Epithelial cell of esophagus (primary cell): ENCODE measurements at regions not wholly inside any gene's neighbourhood (a gene's known extent, or its start where the extent isn't known, plus 50 kb on each side); places are given as distances from the start of the nearest gene placed in this dataset.

ENCODE experiments used
- DNase-seq: peaks from one replicate; pipeline ENCODE4 v3.0.0; 2010; ENCODE audit warnings: low read depth
- H3K4me3 ChIP-seq: 2 replicates; pipeline ENCODE4 v1.5.1; 2011; ENCODE audit warnings: mild to moderate bottlenecking, low read length, control low read depth
- CTCF ChIP-seq: IDR thresholded peaks from 2 replicates; pipeline ENCODE4 v1.5.1; 2011; ENCODE audit warnings: low read depth, mild to moderate bottlenecking, low read length, control low read depth, inconsistent platforms; ENCODE audit not compliant: insufficient read depth; ENCODE audit errors: missing control alignments

- no peak for DNase-seq
- no peak for TF ChIP-seq CTCF
- H3K4me3 ChIP-seq, result no peak overlapping the region
Observed at GRCh38 chr4:124183926-124184325, 528.6 kb downstream of the ANKRD50 start.

- no peak for TF ChIP-seq CTCF
- H3K4me3 ChIP-seq, result no peak overlapping the region
- DNase-seq, result no peak
Observed at GRCh38 chr4:124184792-124185191, 527.7 kb downstream of the ANKRD50 start.

- H3K4me3 ChIP-seq, result no peak overlapping the region
- no peak for DNase-seq
- no peak for TF ChIP-seq CTCF
Observed at GRCh38 chr4:124188595-124188994, 523.9 kb downstream of the ANKRD50 start.

GRCh38 chr4:124189545-124189944 is 523.0 kb downstream of the ANKRD50 start:
- no peak for TF ChIP-seq CTCF
- DNase-seq, result no peak
- no peak overlapping the region for H3K4me3 ChIP-seq

GRCh38 chr4:124191329-124191728 is 521.2 kb downstream of the ANKRD50 start:
- H3K4me3 ChIP-seq, result no peak overlapping the region
- DNase-seq, result peak; percentile 51
- no peak for TF ChIP-seq CTCF

- no peak for DNase-seq
- no peak overlapping the region for H3K4me3 ChIP-seq
- no peak for TF ChIP-seq CTCF
Observed at GRCh38 chr4:124192544-124192943, 520.0 kb downstream of the ANKRD50 start.

- no peak overlapping the region for H3K4me3 ChIP-seq
- TF ChIP-seq CTCF, result no peak
- DNase-seq, result peak; percentile 46
Observed at GRCh38 chr4:124199185-124199584, 513.3 kb downstream of the ANKRD50 start.
